Renal cortex interstitium (tissue), 11 donors: ENCODE measurements at regions not wholly inside any gene's neighbourhood (a gene's known extent, or its start where the extent isn't known, plus 50 kb on each side); places are given as distances from the start of the nearest gene placed in this dataset.
A peak's percentile ranks its signal among the peaks of the same experiment; 100 is the strongest.

Experiments
- DNase-seq, 11 donors: peaks; one replicate each; pipeline ENCODE4 v3.0.0-alpha.2; 2013; ENCODE audit warnings: low read depth in 9 of 11, low spot score in 4 of 11; ENCODE audit errors: extremely low read depth in 1 of 11

- no peak for DNase-seq
These were observed 94.0 kb upstream of the CACNA2D3 start for GRCh38 chr3:54028372-54028771.

GRCh38 chr3:54026543-54026942 lies 95.8 kb upstream of the CACNA2D3 start:
- DNase-seq, result no peak

- DNase-seq, result no peak
These were observed 101.3 kb upstream of the CACNA2D3 start for GRCh38 chr3:54021071-54021470.

- DNase-seq, result no peak
These were observed 101.9 kb upstream of the CACNA2D3 start for GRCh38 chr3:54020436-54020835.

GRCh38 chr3:54014067-54014466 lies 108.3 kb upstream of the CACNA2D3 start:
- DNase-seq, result no peak

GRCh38 chr3:54008744-54009143 lies 113.6 kb upstream of the CACNA2D3 start:
- peak in 1 of 11 donors; percentile 7 for DNase-seq

GRCh38 chr3:54008099-54008498 lies 114.3 kb upstream of the CACNA2D3 start:
- no peak for DNase-seq

- no peak for DNase-seq
These were observed 112.7 kb upstream of the SELENOK start for GRCh38 chr3:54004335-54004734.

- DNase-seq, result no peak
These were observed 111.5 kb upstream of the SELENOK start for GRCh38 chr3:54003136-54003535.

- no peak for DNase-seq
These were observed 108.1 kb upstream of the SELENOK start for GRCh38 chr3:53999725-54000124.

- no peak for DNase-seq
These were observed 107.3 kb upstream of the SELENOK start for GRCh38 chr3:53998980-53999379.

GRCh38 chr3:53997476-53997875 lies 105.8 kb upstream of the SELENOK start:
- no peak for DNase-seq

- DNase-seq, result no peak
These were observed 104.6 kb upstream of the SELENOK start for GRCh38 chr3:53996141-53996874.

GRCh38 chr3:53994986-53995603 lies 103.4 kb upstream of the SELENOK start:
- DNase-seq, result no peak

GRCh38 chr3:53991240-53991639 lies 99.6 kb upstream of the SELENOK start:
- no peak for DNase-seq

- DNase-seq, result no peak
These were observed 98.3 kb upstream of the SELENOK start for GRCh38 chr3:53989946-53990345.

- no peak for DNase-seq
These were observed 97.8 kb upstream of the SELENOK start for GRCh38 chr3:53989451-53989850.

- DNase-seq, result no peak
These were observed 86.7 kb upstream of the SELENOK start for GRCh38 chr3:53978386-53978785.

- DNase-seq, result no peak
These were observed 83.7 kb upstream of the SELENOK start for GRCh38 chr3:53975382-53975781.

- no peak for DNase-seq
These were observed 82.7 kb upstream of the SELENOK start for GRCh38 chr3:53974324-53974723.

GRCh38 chr3:53973905-53974304 lies 82.2 kb upstream of the SELENOK start:
- no peak for DNase-seq
